IMR-90 (cell line): ENCODE measurements at regions not wholly inside any gene's neighbourhood (a gene's known extent, or its start where the extent isn't known, plus 50 kb on each side); places are given as distances from the start of the nearest gene placed in this dataset.
"Not testable (repeated sequence)": the region's sequence is repeated elsewhere in the genome, so short reads cannot be mapped to it uniquely, and the experiment has no call there.

Source experiments
- ATAC-seq: fragments of 200-7000 bp; cut with Tn5 transposase; 2 replicates; pipeline ENCODE4 v1.9.1; 2020; ENCODE audit warnings: low read depth, mild to moderate bottlenecking, moderate library complexity
- BruUV-seq: library from RNA; stranded (reverse); fragments of 400-500 nt; replicated peaks from 2 replicates; lab custom pipeline; 2021; lab: Mats Ljungman, UMichigan
- CTCF ChIA-PET: fragments of 300-600 bp; formaldehyde crosslinking; extraction: SDS; loops from one replicate; lab custom pipeline; 2021; ENCODE audit warnings: antibody characterized with exemption; lab: Yijun Ruan, JAX
- POLR2A ChIA-PET: fragments of 300-600 bp; sonication (Branson Sonifier 250); formaldehyde crosslinking; loops from one replicate; lab custom pipeline; 2022; ENCODE audit warnings: antibody characterized with exemption; ENCODE audit not compliant: unreplicated experiment; lab: Charles Lee
- DNase-seq: peaks from one replicate; pipeline ENCODE4 v3.0.0; 2013
- H2AFZ ChIP-seq: replicated peaks from 2 replicates; pipeline ENCODE3; 2013; ENCODE audit warnings: low read length, mild to moderate bottlenecking; ENCODE audit not compliant: poor library complexity
- H2AK5ac ChIP-seq: 2 replicates; pipeline ENCODE4 v1.6.1; 2013; ENCODE audit warnings: low read depth, low read length, inconsistent platforms
- H2AK9ac ChIP-seq: replicated peaks from 2 replicates; pipeline ENCODE3; 2013; ENCODE audit warnings: mild to moderate bottlenecking, low read depth, low read length, moderate library complexity; ENCODE audit not compliant: poor library complexity
- H2BK120ac ChIP-seq: 2 replicates; pipeline ENCODE4 v1.6.1; 2013; ENCODE audit warnings: low read depth, low read length, inconsistent platforms
- H2BK15ac ChIP-seq: 3 replicates; pipeline ENCODE4 v1.6.1; 2013; ENCODE audit warnings: low read depth, low read length, inconsistent platforms
- H2BK20ac ChIP-seq: 2 replicates; pipeline ENCODE4 v1.6.1; 2013; ENCODE audit warnings: low read depth, mild to moderate bottlenecking, inconsistent platforms, low read length, moderate library complexity
- H2BK5ac ChIP-seq: 2 replicates; pipeline ENCODE4 v1.6.1; 2013; ENCODE audit warnings: mild to moderate bottlenecking, low read depth, low read length, inconsistent platforms; ENCODE audit not compliant: poor library complexity, severe bottlenecking
- H3K14ac ChIP-seq: replicated peaks from 2 replicates; pipeline ENCODE4 v1.6.1; 2013; ENCODE audit warnings: low read depth, low read length, inconsistent platforms
- H3K18ac ChIP-seq: 2 replicates; pipeline ENCODE4 v1.6.1; 2013; ENCODE audit warnings: low read depth, low read length, control low read depth
- H3K23ac ChIP-seq: 2 replicates; pipeline ENCODE4 v1.6.1; 2013; ENCODE audit warnings: low read depth, low read length, inconsistent platforms
- H3K27ac ChIP-seq: 2 replicates; pipeline ENCODE4 v1.5.1; 2013; ENCODE audit warnings: mild to moderate bottlenecking, control low read depth, low read length; ENCODE audit not compliant: insufficient read depth
- H3K27me3 ChIP-seq: 2 replicates; pipeline ENCODE4 v1.6.1; 2013; ENCODE audit warnings: low read length; ENCODE audit not compliant: control insufficient read depth, insufficient read depth
- H3K36me3 ChIP-seq: 2 replicates; pipeline ENCODE4 v1.6.1; 2013; ENCODE audit warnings: low read length, mixed read lengths; ENCODE audit not compliant: control insufficient read depth, insufficient read depth
- H3K4ac ChIP-seq: 2 replicates; pipeline ENCODE4 v1.6.1; 2013; ENCODE audit warnings: low read depth, low read length, inconsistent platforms
- H3K4me1 ChIP-seq: 2 replicates; pipeline ENCODE4 v1.6.1; 2013; ENCODE audit warnings: low read length, mixed read lengths; ENCODE audit not compliant: control insufficient read depth, insufficient read depth
- H3K4me2 ChIP-seq: 2 replicates; pipeline ENCODE4 v1.6.1; 2013; ENCODE audit warnings: low read depth, mild to moderate bottlenecking, control low read depth, low read length, moderate library complexity
- H3K4me3 ChIP-seq: 2 replicates; pipeline ENCODE4 v1.5.1; 2013; ENCODE audit warnings: low read depth, mild to moderate bottlenecking, control low read depth, low read length, moderate library complexity; ENCODE audit not compliant: insufficient read depth
- H3K56ac ChIP-seq: 2 replicates; pipeline ENCODE4 v1.6.1; 2013; ENCODE audit warnings: low read length, inconsistent platforms; ENCODE audit not compliant: insufficient read depth; ENCODE audit errors: extremely low read depth
- H3K79me1 ChIP-seq, 2 experiments: 2 replicates each; pipeline ENCODE4 v1.6.1; 2013; ENCODE audit warnings: low read length in 2 of 2, inconsistent platforms in 1 of 2, low read depth in 1 of 2
- H3K9ac ChIP-seq: 2 replicates; pipeline ENCODE4 v1.6.1; 2013; ENCODE audit warnings: low read depth, low read length, control low read depth
- H3K9me1 ChIP-seq: 2 replicates; pipeline ENCODE4 v1.6.1; 2013; ENCODE audit warnings: low read length, inconsistent platforms; ENCODE audit not compliant: insufficient read depth
- H3K9me3 ChIP-seq: 2 replicates; pipeline ENCODE4 v1.6.1; 2013; ENCODE audit warnings: low read length; ENCODE audit not compliant: control insufficient read depth, insufficient read depth
- H4K20me1 ChIP-seq: 2 replicates; pipeline ENCODE4 v1.6.1; 2013; ENCODE audit warnings: low read length, inconsistent platforms; ENCODE audit not compliant: insufficient read depth
- H4K5ac ChIP-seq: 2 replicates; pipeline ENCODE4 v1.6.1; 2013; ENCODE audit warnings: mild to moderate bottlenecking, low read depth, low read length, control low read depth
- H4K8ac ChIP-seq, 2 experiments: 2 replicates each; pipeline ENCODE4 v1.6.1; 2013; ENCODE audit warnings: low read depth in 2 of 2, low read length in 2 of 2, control low read depth in 1 of 2, inconsistent platforms in 1 of 2
- H4K91ac ChIP-seq: 2 replicates; pipeline ENCODE4 v1.6.1; 2013; ENCODE audit warnings: low read depth, low read length, inconsistent platforms; ENCODE audit not compliant: insufficient read depth
- WGBS, 2 experiments: methylation state at CpG; one replicate each; pipeline versions ENCODE4 v1.1.5 to v1.1.7; 2013; ENCODE audit warnings: missing lambda C conversion rate in 2 of 2; ENCODE audit not compliant: insufficient read length in 1 of 2; ENCODE audit errors: extremely low coverage in 2 of 2; 5-methylcytosine and 5-hydroxymethylcytosine counted together
- dilution Hi-C: fragments of 300-500 bp; cut with HindIII; formaldehyde crosslinking; loops from one replicate; pipeline ENCODE4 v1.14.3; 2018; ENCODE audit warnings: low sequenced_read_pairs; ENCODE audit not compliant: unreplicated experiment
- in situ Hi-C: fragments of 300-500 bp; cut with MboI; formaldehyde crosslinking; loops from 3 replicates; pipeline ENCODE4 v1.14.3; 2019; ENCODE audit warnings: low sequenced_read_pairs, inconsistent platforms, mixed read lengths
- intact Hi-C: fragments of 100-400 bp; cut with micrococcal nuclease; formaldehyde crosslinking; loops from 2 replicates; pipeline ENCODE4 v1.10.0; 2022

- H2BK120ac ChIP-seq, H3K4me2 ChIP-seq, H2BK20ac ChIP-seq, H2AK5ac ChIP-seq, H3K23ac ChIP-seq, DNase-seq, H2BK15ac ChIP-seq, H3K36me3 ChIP-seq, H3K9ac ChIP-seq, H3K79me1 ChIP-seq, POLR2A ChIA-PET, H2AFZ ChIP-seq, dilution Hi-C loops, H2BK5ac ChIP-seq, CTCF ChIA-PET, H3K4me3 ChIP-seq, H4K20me1 ChIP-seq, H3K14ac ChIP-seq, H4K91ac ChIP-seq, ATAC-seq, H4K5ac ChIP-seq, H3K4me1 ChIP-seq, in situ Hi-C loops, H3K27ac ChIP-seq, H3K9me3 ChIP-seq, H3K18ac ChIP-seq, H3K4ac ChIP-seq, H3K9me1 ChIP-seq, H2AK9ac ChIP-seq, H3K56ac ChIP-seq, BruUV-seq, H4K8ac ChIP-seq: not testable (repeated sequence)
- intact Hi-C loops = loop anchor here (5.0 kb wide), 1 partner anchor 338 kb away; no protein-coding TSS in a partner anchor
- WGBS, 2 experiments = 91% methylated on average over 20 of the region's 30 CpGs; no CpG with 5 or more reads in 1 of the 2 experiments
- peaks cover 15% of the 10 kb centered on the region; the same call in 1 of the 2 replicates for H3K27me3 ChIP-seq
Observed at GRCh38 chr15:77903761-77904435, 173.6 kb downstream of the TBC1D2B start.
